ENCODE measurements at regions not wholly inside any gene's neighbourhood (a gene's known extent, or its start where the extent isn't known, plus 50 kb on each side); places are given as distances from the start of the nearest gene placed in this dataset.
"Not testable (repeated sequence)": the region's sequence is repeated elsewhere in the genome, so short reads cannot be mapped to it uniquely, and the experiment has no call there.

- not testable (repeated sequence) for DNase-seq (ENCODE audit: low spot score)
Measured at GRCh38 chr15:24305643-24306042, 369.9 kb upstream of the NPAP1 start.

- DNase-seq (ENCODE audit: low spot score), result not testable (repeated sequence)
Measured at GRCh38 chr15:24309700-24310099, 365.9 kb upstream of the NPAP1 start.

- not testable (repeated sequence) for DNase-seq (ENCODE audit: low spot score)
Measured at GRCh38 chr15:24311692-24312091, 363.9 kb upstream of the NPAP1 start.

GRCh38 chr15:24316326-24316725 is 359.2 kb upstream of the NPAP1 start:
- DNase-seq (ENCODE audit: low spot score), result not testable (repeated sequence)

GRCh38 chr15:24318981-24319380 is 356.6 kb upstream of the NPAP1 start:
- DNase-seq (ENCODE audit: low spot score), result no peak

GRCh38 chr15:24324096-24324495 is 351.5 kb upstream of the NPAP1 start:
- DNase-seq (ENCODE audit: low spot score), result not testable (repeated sequence)

GRCh38 chr15:24326513-24326912 is 349.1 kb upstream of the NPAP1 start:
- not testable (repeated sequence) for DNase-seq (ENCODE audit: low spot score)

GRCh38 chr15:24331964-24332363 is 343.6 kb upstream of the NPAP1 start:
- not testable (repeated sequence) for DNase-seq (ENCODE audit: low spot score)

GRCh38 chr15:24341876-24342275 is 333.7 kb upstream of the NPAP1 start:
- not testable (repeated sequence) for DNase-seq (ENCODE audit: low spot score)

GRCh38 chr15:24352777-24353176 is 322.8 kb upstream of the NPAP1 start:
- not testable (repeated sequence) for DNase-seq (ENCODE audit: low spot score)

GRCh38 chr15:24381103-24381502 is 294.5 kb upstream of the NPAP1 start:
- not testable (repeated sequence) for DNase-seq (ENCODE audit: low spot score)

- DNase-seq (ENCODE audit: low spot score), result not testable (repeated sequence)
Measured at GRCh38 chr15:24385258-24385657, 290.3 kb upstream of the NPAP1 start.

GRCh38 chr15:24394303-24394702 is 281.3 kb upstream of the NPAP1 start:
- DNase-seq (ENCODE audit: low spot score), result no peak

GRCh38 chr15:24412649-24413048 is 262.9 kb upstream of the NPAP1 start:
- DNase-seq (ENCODE audit: low spot score), result not testable (repeated sequence)

- DNase-seq (ENCODE audit: low spot score), result not testable (repeated sequence)
Measured at GRCh38 chr15:24426286-24427054, 249.1 kb upstream of the NPAP1 start.

- DNase-seq (ENCODE audit: low spot score), result not testable (repeated sequence)
Measured at GRCh38 chr15:24427055-24427400, 248.5 kb upstream of the NPAP1 start.

GRCh38 chr15:24435075-24435820 is 240.3 kb upstream of the NPAP1 start:
- DNase-seq (ENCODE audit: low spot score), result not testable (repeated sequence)

- not testable (repeated sequence) for DNase-seq (ENCODE audit: low spot score)
Measured at GRCh38 chr15:24437270-24437669, 238.3 kb upstream of the NPAP1 start.

- DNase-seq (ENCODE audit: low spot score), result not testable (repeated sequence)
Measured at GRCh38 chr15:24437735-24438134, 237.8 kb upstream of the NPAP1 start.

- not testable (repeated sequence) for DNase-seq (ENCODE audit: low spot score)
Measured at GRCh38 chr15:24477107-24478025, 198.2 kb upstream of the NPAP1 start.

GRCh38 chr15:24485885-24486567 is 189.5 kb upstream of the NPAP1 start:
- not testable (repeated sequence) for DNase-seq (ENCODE audit: low spot score)

All from SK-N-DZ (cell line).